C4-2B (cell line): ENCODE measurements at regions not wholly inside any gene's neighbourhood (a gene's known extent, or its start where the extent isn't known, plus 50 kb on each side); places are given as distances from the start of the nearest gene placed in this dataset.

Experiments
- CTCF ChIP-seq: fragments of 450-650 bp; conservative IDR thresholded peaks from 2 replicates; pipeline ENCODE4 v1.5.1; 2017; ENCODE audit warnings: mild to moderate bottlenecking
- ZFX ChIP-seq: fragments of 450-650 bp; IDR thresholded peaks from 2 replicates; pipeline ENCODE4 v1.6.1; 2017

- TF ChIP-seq CTCF (no peak), ZFX (no peak)
These were observed 74.7 kb upstream of the CNTN4 start for GRCh38 chr3:2023959-2024358.
